ENCODE measurements at regions not wholly inside any gene's neighbourhood (a gene's known extent, or its start where the extent isn't known, plus 50 kb on each side); places are given as distances from the start of the nearest gene placed in this dataset.

DNA sequence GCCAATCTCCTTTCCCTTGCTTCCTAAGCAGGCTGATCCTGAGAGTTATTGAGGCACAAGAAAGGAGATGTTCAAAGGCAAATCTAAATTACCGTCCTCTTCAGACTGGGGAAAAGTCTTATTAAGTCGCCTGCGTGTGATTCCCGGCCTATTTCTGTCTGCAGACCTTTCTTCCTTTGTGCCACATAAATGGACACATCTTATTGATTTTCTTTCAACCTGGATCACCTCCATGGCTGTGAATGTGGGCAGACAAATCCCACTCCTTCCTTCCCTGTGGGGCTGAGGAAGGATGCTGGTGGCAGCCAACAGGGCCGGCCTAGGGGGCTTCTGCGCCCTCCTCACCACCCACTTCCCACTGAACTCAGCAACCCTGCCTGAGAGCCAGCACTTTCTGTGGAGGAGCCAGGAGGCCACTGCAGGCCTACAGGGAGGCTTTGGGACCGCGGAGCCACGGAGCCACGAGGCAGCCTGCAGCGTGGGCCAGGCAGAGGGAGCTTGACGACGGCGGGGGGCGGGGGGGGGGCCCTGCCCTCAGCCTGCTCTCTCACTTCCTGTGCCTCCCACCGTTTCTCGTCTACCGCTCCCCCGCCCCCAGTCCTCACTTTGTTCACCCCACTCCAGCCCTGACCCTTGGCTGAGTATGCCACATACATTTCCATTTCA lies 73.6 kb upstream of the LMO1 start:
- TF ChIP-seq POLR2AphosphoS5 (IDR thresholded peaks at IDR 0.05): no peak
- TF ChIP-seq, protein P1, sequence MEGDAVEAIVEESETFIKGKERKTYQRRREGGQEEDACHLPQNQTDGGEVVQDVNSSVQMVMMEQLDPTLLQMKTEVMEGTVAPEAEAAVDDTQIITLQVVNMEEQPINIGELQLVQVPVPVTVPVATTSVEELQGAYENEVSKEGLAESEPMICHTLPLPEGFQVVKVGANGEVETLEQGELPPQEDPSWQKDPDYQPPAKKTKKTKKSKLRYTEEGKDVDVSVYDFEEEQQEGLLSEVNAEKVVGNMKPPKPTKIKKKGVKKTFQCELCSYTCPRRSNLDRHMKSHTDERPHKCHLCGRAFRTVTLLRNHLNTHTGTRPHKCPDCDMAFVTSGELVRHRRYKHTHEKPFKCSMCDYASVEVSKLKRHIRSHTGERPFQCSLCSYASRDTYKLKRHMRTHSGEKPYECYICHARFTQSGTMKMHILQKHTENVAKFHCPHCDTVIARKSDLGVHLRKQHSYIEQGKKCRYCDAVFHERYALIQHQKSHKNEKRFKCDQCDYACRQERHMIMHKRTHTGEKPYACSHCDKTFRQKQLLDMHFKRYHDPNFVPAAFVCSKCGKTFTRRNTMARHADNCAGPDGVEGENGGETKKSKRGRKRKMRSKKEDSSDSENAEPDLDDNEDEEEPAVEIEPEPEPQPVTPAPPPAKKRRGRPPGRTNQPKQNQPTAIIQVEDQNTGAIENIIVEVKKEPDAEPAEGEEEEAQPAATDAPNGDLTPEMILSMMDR (IDR thresholded peaks at IDR 0.05): no peak
